ENCODE measurements at regions not wholly inside any gene's neighbourhood (a gene's known extent, or its start where the extent isn't known, plus 50 kb on each side); places are given as distances from the start of the nearest gene placed in this dataset.

- TF ChIP-seq, protein P1, sequence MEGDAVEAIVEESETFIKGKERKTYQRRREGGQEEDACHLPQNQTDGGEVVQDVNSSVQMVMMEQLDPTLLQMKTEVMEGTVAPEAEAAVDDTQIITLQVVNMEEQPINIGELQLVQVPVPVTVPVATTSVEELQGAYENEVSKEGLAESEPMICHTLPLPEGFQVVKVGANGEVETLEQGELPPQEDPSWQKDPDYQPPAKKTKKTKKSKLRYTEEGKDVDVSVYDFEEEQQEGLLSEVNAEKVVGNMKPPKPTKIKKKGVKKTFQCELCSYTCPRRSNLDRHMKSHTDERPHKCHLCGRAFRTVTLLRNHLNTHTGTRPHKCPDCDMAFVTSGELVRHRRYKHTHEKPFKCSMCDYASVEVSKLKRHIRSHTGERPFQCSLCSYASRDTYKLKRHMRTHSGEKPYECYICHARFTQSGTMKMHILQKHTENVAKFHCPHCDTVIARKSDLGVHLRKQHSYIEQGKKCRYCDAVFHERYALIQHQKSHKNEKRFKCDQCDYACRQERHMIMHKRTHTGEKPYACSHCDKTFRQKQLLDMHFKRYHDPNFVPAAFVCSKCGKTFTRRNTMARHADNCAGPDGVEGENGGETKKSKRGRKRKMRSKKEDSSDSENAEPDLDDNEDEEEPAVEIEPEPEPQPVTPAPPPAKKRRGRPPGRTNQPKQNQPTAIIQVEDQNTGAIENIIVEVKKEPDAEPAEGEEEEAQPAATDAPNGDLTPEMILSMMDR (conservative IDR thresholded peaks at IDR 0.05; ENCODE audit: low read length): no peak
- TF ChIP-seq EZH2phosphoT487 (IDR thresholded peaks at IDR 0.05; ENCODE audit: borderline replicate concordance): no peak
Measured at GRCh38 chr3:31322460-31322859, 210.3 kb upstream of the STT3B start.

Measured in Loucy (cell line).